Immature natural killer cell (primary cell): ENCODE measurements at regions not wholly inside any gene's neighbourhood (a gene's known extent, or its start where the extent isn't known, plus 50 kb on each side); places are given as distances from the start of the nearest gene placed in this dataset.

Experiments used
- DNase-seq, 3 donors: peaks; one replicate each; pipeline ENCODE4 v3.0.0; 2022; ENCODE audit warnings: mixed read lengths in 1 of 3
- H3K27ac Mint-ChIP-seq, 6 donors: one replicate each; pipeline ENCODE4 v1.8.0; 2020; ENCODE audit warnings: mixed read lengths in 6 of 6, mild to moderate bottlenecking in 5 of 6, inconsistent platforms in 4 of 6, moderate library complexity in 3 of 6
- H3K27me3 Mint-ChIP-seq, 3 donors: one replicate each; pipeline ENCODE4 v1.8.0; 2020 to 2021; ENCODE audit warnings: low read depth in 3 of 3, mild to moderate bottlenecking in 3 of 3, mixed read lengths in 3 of 3, moderate library complexity in 3 of 3, inconsistent platforms in 1 of 3
- H3K36me3 Mint-ChIP-seq, 3 donors: one replicate each; pipeline ENCODE4 v1.8.0; 2020; ENCODE audit warnings: mixed read lengths in 3 of 3, inconsistent platforms in 2 of 3, mild to moderate bottlenecking in 2 of 3
- H3K4me1 Mint-ChIP-seq, 2 donors: one replicate each; pipeline ENCODE4 v1.8.0; 2020; ENCODE audit warnings: inconsistent platforms in 2 of 2, mild to moderate bottlenecking in 2 of 2, mixed read lengths in 2 of 2, moderate library complexity in 1 of 2
- H3K4me3 Mint-ChIP-seq, 5 donors: one replicate each; pipeline ENCODE4 v1.8.0; 2020; ENCODE audit warnings: mild to moderate bottlenecking in 5 of 5, mixed read lengths in 5 of 5, inconsistent platforms in 3 of 5, moderate library complexity in 3 of 5
- H3K9me3 Mint-ChIP-seq, 6 donors: one replicate each; pipeline ENCODE4 v1.8.0; 2020; ENCODE audit warnings: mild to moderate bottlenecking in 6 of 6, mixed read lengths in 6 of 6, inconsistent platforms in 4 of 6, moderate library complexity in 3 of 6

DNA sequence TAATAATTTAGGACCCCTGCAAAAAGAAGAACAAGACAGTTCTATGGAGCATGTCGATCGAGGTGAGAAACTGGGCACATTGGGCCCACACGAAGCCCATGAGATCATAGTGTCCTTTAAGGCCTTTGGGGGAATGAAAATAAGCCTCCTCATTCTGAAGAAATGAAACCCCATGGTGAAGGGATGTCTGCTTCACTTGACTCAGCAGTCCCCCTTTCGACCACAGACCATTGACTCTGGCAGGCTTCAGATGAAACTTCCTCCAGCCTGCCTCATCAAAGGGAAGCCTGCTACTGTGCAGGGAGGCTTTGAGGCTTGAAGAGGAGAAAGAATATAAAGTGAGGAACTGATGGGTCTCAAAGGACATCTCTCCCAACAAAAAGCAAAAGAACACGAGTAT is 144.2 kb upstream of the FBXL4 start:
- no peak for DNase-seq
- H3K27ac Mint-ChIP-seq = no peak overlapping the region
- no peaks in the 10 kb centered on the region for H3K4me1 Mint-ChIP-seq
- peaks cover 0 to 2% (median 0%) of the 10 kb centered on the region in 6 donors for H3K9me3 Mint-ChIP-seq
- no peaks in the 10 kb centered on the region for H3K36me3 Mint-ChIP-seq
- H3K27me3 Mint-ChIP-seq = peaks cover 0 to 6% (median 4%) of the 10 kb centered on the region in 3 donors
- no peak overlapping the region for H3K4me3 Mint-ChIP-seq

DNA sequence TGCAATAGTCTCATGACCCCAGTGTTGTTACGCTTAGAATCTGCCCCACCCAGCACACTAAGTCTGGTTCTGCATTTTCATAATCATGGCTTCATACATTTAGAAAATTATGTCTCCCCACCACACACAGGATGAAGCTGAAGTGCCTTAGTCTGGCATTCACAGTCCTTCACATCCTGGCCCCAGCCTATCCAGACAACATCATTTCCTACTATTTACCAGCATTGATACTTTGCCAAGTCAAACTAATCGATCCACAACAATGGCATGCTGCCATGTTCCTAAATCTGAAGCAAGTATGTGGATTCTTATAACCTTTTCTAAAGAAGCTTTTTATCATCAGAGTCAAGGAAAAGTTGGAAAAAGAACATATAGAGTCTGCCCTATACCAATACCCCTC is 132.4 kb upstream of the FBXL4 start:
- Mint-ChIP-seq H3K9me3 (peaks cover 0 to 6% (median 2%) of the 10 kb centered on the region in 6 donors), H3K4me3 (no peak overlapping the region), H3K4me1 (no peaks in the 10 kb centered on the region), H3K27me3 (peaks cover 2% of the 10 kb centered on the region in 3 donors), H3K36me3 (no peaks in the 10 kb centered on the region), H3K27ac (no peak overlapping the region)
- DNase-seq = no peak

DNA sequence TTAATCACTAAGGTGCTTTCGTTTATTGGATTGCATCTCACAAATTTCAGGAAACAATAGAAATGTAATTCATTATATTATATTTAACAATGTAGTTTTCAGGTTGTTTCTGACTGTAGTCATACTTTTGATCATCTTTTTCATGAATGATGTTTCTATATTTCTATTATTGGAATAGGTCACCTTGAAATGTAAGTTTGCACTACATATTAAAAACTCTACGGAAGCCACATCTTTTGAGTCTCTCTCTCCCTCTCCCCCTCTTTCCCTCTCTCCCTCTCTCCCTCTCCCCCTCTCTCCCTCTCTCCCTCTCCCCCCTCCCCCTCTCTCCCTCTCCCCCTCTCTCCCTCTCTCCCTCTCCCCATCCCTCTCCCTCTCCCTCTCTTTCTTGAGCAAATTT is 131.3 kb upstream of the FBXL4 start:
- H3K27me3 Mint-ChIP-seq = peaks cover 2 to 3% (median 2%) of the 10 kb centered on the region in 3 donors
- no peak overlapping the region for H3K4me3 Mint-ChIP-seq
- no peaks in the 10 kb centered on the region for H3K36me3 Mint-ChIP-seq
- no peak overlapping the region for H3K27ac Mint-ChIP-seq
- H3K9me3 Mint-ChIP-seq = peaks cover 0 to 6% (median 3%) of the 10 kb centered on the region in 6 donors
- DNase-seq = no peak
- H3K4me1 Mint-ChIP-seq = no peaks in the 10 kb centered on the region

DNA sequence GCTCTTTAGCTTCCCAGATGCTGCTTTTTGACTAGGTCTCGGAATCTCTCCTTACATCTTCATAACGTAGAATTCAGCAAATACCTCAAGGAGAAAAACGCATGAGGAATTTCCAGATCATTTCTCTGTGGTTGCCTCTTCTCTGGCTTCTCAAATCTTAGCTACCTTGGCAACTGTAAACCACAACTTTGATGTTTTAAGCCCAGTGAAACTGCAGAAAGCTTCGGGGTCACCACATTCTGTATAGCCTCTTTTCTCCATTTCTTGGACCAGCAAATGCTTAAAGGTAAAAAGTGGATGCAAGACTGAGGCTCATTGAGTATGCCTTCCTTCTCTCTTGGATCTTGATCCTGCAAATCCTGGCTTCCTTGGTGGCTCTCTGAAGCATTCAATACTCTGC is 125.5 kb upstream of the FBXL4 start:
- peaks cover 0 to 6% (median 2%) of the 10 kb centered on the region in 6 donors for H3K9me3 Mint-ChIP-seq
- no peak overlapping the region for H3K4me3 Mint-ChIP-seq
- H3K27ac Mint-ChIP-seq = no peak overlapping the region
- H3K27me3 Mint-ChIP-seq = peaks cover 0 to 3% (median 2%) of the 10 kb centered on the region in 3 donors
- H3K4me1 Mint-ChIP-seq = no peaks in the 10 kb centered on the region
- no peaks in the 10 kb centered on the region for H3K36me3 Mint-ChIP-seq
- DNase-seq = no peak

DNA sequence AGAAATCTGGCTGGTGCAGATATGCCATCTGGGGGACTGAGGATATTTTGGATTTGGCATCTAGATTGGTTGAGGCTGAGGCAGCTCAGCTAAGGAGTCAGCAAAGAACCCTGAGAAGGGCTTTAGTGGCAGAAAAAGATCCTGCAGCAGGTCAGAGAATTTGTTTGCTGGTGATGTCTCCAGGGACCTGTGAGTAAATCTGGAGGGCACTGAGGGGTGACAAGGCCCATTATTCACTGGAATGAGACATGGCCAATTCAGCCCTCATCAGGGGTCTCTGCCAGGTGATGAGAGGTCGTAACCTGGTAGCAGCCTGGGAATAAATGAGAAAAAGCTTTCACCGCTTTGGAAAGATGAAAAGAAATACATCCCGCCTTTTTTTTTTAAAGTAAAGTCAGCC is 118.3 kb upstream of the FBXL4 start:
- H3K27ac Mint-ChIP-seq = no peak overlapping the region

DNA sequence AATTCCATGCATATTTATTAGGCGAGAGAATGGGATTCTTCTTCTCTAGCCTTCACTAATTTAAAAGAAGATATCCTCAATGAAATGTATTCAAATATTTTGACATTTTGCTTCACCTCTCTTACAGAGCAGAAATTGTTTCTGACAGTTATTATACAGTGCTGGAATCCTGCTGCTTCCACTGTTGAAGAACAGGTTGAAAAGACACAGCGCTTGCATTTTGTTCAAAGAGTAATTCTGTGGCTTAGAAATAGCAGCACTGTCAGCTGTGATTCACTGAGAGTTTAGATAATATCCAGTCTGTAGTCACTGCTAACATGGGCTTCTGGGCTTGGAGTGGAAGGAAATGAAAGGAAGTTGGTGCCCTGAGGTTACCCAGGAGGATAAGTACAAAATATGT is 117.1 kb upstream of the FBXL4 start:
- Mint-ChIP-seq H3K9me3 (peaks cover 0 to 3% (median 0%) of the 10 kb centered on the region in 6 donors), H3K36me3 (no peaks in the 10 kb centered on the region), H3K27me3 (peaks cover 0 to 2% (median 2%) of the 10 kb centered on the region in 3 donors), H3K4me1 (no peaks in the 10 kb centered on the region), H3K4me3 (no peak overlapping the region), H3K27ac (no peak overlapping the region)
- DNase-seq = no peak

More for the DNA sequence above, 118.3 kb upstream of the FBXL4 start:
- no peak for DNase-seq
- Mint-ChIP-seq H3K36me3 (no peaks in the 10 kb centered on the region), H3K4me3 (no peak overlapping the region), H3K4me1 (no peaks in the 10 kb centered on the region), H3K27me3 (peaks cover 0 to 2% (median 2%) of the 10 kb centered on the region in 3 donors), H3K9me3 (peaks cover 0 to 5% (median 0%) of the 10 kb centered on the region in 6 donors)

DNA sequence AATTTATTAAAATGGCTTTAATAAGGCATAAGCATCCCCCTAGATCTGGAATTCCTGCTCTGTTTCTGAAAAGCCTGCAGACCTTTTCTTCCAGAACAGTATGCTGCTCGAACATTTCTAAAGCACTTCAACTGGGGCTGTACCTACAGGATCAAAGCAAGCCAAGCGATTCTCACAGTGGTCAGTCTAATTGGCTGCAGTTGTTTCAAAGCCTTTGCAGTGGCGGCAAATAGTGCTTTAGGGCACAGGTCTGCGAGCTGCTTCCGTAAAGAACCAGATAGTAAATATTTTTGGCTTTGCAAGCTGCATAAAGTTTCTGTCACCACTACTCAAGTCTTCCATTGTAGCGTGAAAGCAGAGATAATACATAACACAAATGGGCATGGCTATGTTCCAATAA is 88.9 kb upstream of the FBXL4 start:
- Mint-ChIP-seq H3K27me3 (peaks cover 0 to 3% (median 0%) of the 10 kb centered on the region in 3 donors), H3K9me3 (peaks cover 0 to 13% (median 0%) of the 10 kb centered on the region in 6 donors), H3K27ac (no peak overlapping the region), H3K4me1 (no peaks in the 10 kb centered on the region), H3K4me3 (no peak overlapping the region), H3K36me3 (no peaks in the 10 kb centered on the region)
- DNase-seq = no peak

DNA sequence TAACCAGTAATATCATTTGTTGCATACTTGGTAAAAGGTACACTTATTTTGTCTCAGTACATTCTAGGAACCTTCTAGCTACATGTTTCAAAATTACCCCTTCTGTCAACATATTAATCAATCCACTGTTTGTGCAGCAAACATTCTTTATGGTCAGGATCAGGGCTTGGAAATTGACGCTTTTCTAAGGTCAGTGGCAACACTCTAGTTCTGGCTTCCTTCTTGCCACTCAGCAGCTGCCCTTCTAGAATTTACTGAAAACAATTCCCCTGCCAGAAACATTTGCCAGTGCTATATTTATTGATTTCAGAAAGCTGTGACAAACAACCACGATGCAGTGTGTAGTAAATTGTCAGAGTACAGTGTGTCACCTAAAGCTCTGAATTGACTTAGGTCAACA is 84.7 kb upstream of the FBXL4 start:
- no peak overlapping the region for H3K4me3 Mint-ChIP-seq
- peaks cover 0 to 7% (median 2%) of the 10 kb centered on the region in 6 donors for H3K9me3 Mint-ChIP-seq
- no peaks in the 10 kb centered on the region for H3K36me3 Mint-ChIP-seq
- H3K4me1 Mint-ChIP-seq = no peaks in the 10 kb centered on the region
- DNase-seq = no peak
- peaks cover 0 to 3% (median 0%) of the 10 kb centered on the region in 3 donors for H3K27me3 Mint-ChIP-seq
- no peak overlapping the region for H3K27ac Mint-ChIP-seq

DNA sequence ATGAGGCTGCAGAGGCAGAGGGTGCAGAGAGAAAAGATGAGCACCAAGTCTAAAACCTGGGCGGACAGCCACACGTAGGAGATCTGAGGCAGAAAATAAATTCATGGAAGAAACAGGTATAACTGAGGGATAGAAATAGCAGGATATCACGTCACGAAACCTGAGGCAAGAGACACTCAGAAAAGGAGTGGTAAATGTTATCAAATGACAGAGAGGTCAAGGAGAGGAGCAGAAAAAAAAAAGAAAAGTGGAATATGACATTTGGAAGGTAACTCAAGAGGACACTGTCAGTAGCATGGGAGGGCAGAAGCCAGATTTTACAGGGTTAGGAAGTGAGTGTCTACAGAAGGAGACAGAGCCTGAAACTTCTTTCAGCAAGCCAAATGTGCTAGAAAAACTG is 84.2 kb upstream of the FBXL4 start:
- H3K9me3 Mint-ChIP-seq = peaks cover 0 to 6% (median 2%) of the 10 kb centered on the region in 6 donors
- H3K4me1 Mint-ChIP-seq = no peaks in the 10 kb centered on the region
- H3K27me3 Mint-ChIP-seq = peaks cover 0 to 3% (median 0%) of the 10 kb centered on the region in 3 donors
- no peak for DNase-seq
- no peaks in the 10 kb centered on the region for H3K36me3 Mint-ChIP-seq
- H3K27ac Mint-ChIP-seq = no peak overlapping the region
- no peak overlapping the region for H3K4me3 Mint-ChIP-seq

DNA sequence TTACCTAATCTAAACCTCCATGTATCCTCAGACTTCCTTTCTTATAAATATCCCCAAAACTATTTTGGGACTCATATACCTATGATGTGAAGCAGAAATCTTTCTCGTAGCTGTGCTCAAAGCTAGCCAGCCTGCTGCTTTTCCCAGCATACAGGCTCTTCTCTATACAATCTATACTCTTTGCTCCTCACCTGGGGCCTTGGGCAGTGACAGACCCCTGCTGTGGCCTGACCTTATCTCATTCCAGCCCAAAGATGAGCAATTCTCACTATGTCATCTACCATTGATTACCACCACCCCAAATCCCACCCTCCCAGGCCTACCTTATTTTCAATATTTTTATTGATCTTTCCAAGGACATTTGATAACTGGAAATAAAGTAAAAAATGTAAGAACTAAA is 83.2 kb upstream of the FBXL4 start:
- peaks cover 0 to 9% (median 4%) of the 10 kb centered on the region in 6 donors for H3K9me3 Mint-ChIP-seq
- H3K4me3 Mint-ChIP-seq = no peak overlapping the region
- H3K36me3 Mint-ChIP-seq = no peaks in the 10 kb centered on the region
- no peak overlapping the region for H3K27ac Mint-ChIP-seq
- no peaks in the 10 kb centered on the region for H3K4me1 Mint-ChIP-seq
- DNase-seq = no peak
- peaks cover 0 to 5% (median under 1%) of the 10 kb centered on the region in 3 donors for H3K27me3 Mint-ChIP-seq

DNA sequence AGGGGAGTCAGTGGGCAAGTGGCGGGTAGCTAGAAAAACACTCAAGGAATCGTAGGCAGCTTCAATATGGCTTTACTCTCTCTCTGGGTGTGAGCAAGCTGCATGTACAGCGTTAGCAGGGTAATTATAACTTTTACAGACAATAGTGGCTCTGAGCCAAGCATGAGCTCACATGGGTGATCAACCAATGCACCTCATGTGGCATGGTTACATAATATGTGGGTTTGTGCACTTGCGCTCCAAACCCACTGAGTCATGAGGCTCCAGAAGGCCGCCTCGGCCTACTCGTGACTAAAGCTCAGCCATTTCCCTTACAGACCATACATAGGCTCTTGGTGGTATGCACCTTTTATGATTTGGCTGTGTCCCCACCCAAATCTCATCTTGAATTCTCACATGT is 78.4 kb upstream of the FBXL4 start:
- Mint-ChIP-seq H3K27me3 (peaks cover 2 to 5% (median 3%) of the 10 kb centered on the region in 3 donors), H3K4me3 (no peak overlapping the region), H3K27ac (no peak overlapping the region), H3K4me1 (no peaks in the 10 kb centered on the region), H3K9me3 (peaks cover 2 to 11% (median 6%) of the 10 kb centered on the region in 6 donors), H3K36me3 (no peaks in the 10 kb centered on the region)
- no peak for DNase-seq

DNA sequence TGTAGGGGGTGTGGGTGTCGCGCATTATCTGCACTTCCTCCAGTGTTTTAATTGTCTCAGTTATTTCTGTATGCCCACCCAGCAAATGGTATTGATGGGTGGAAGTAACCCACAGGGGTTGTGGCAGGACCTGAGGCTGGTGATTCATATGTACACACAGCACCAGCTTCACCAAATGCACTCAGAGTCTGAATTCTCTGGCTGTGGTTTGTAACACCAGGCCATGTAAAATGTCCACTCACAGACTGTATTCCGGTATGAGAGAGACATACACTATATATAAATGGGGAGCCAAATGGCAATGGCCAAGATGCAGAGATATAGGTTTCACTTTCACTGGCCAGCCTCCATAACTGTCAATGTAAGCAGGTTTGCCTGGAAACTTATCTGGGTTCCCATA is 76.3 kb upstream of the FBXL4 start:
- Mint-ChIP-seq H3K27me3 (peaks cover 3 to 8% (median 5%) of the 10 kb centered on the region in 3 donors), H3K36me3 (no peaks in the 10 kb centered on the region), H3K9me3 (peaks cover 2 to 11% (median 6%) of the 10 kb centered on the region in 6 donors), H3K27ac (no peak overlapping the region), H3K4me3 (no peak overlapping the region), H3K4me1 (no peaks in the 10 kb centered on the region)
- no peak for DNase-seq

DNA sequence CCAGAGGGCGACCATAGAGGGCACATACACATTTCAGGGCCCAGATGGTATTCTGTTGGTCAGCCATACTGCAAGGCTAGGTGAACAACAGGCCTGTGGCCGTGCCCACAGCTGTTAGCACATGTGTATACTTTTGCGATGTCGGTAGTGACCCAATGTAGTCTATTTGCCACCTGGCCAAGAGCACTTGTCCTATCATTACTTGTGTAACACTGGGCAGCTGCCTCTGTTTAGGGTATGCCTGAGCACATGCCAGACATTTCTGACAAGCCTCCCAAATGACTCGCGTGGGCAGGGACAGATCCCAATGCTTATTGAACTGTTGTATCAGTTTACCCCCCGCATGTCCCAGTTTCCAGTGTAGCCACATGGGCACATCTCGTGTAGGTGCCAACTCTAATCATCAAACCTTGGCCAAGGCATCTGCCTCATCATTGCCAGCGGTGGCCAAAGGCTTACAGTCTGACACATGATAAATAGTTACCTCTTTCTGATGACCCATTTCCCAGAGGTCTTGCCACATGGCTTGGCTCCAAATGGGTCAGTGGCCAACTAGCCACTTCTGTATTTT is 74.4 kb upstream of the FBXL4 start:
- H3K27me3 Mint-ChIP-seq = peaks cover 5 to 12% (median 6%) of the 10 kb centered on the region in 3 donors
- H3K4me1 Mint-ChIP-seq = no peaks in the 10 kb centered on the region
- no peaks in the 10 kb centered on the region for H3K36me3 Mint-ChIP-seq
- DNase-seq = no peak
- no peak overlapping the region for H3K4me3 Mint-ChIP-seq
- no peak overlapping the region for H3K27ac Mint-ChIP-seq
- H3K9me3 Mint-ChIP-seq = peaks cover 0 to 11% (median 2%) of the 10 kb centered on the region in 6 donors

DNA sequence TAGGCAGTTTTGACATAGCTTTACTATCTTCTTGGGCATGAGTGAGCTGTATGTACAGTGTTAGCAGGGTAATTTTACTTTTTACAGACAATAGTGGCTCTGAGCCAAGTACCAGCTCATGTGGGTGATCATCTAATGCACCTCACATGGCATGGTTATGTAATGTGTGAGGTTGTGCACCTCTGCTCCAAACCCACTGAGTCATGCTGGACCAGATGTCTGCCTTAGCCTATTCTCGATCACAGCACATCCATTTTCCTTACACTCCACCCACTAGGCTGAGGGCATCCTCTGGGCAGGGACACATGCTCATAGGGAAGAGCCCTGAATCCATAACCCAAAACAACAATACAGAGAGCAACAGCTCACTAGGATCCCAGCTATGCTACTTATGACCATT is 71.6 kb upstream of the FBXL4 start:
- Mint-ChIP-seq H3K27me3 (peaks cover 4 to 10% (median 4%) of the 10 kb centered on the region in 3 donors), H3K9me3 (no peaks in the 10 kb centered on the region), H3K36me3 (no peaks in the 10 kb centered on the region), H3K27ac (no peak overlapping the region), H3K4me3 (no peak overlapping the region), H3K4me1 (no peaks in the 10 kb centered on the region)
- DNase-seq = no peak

DNA sequence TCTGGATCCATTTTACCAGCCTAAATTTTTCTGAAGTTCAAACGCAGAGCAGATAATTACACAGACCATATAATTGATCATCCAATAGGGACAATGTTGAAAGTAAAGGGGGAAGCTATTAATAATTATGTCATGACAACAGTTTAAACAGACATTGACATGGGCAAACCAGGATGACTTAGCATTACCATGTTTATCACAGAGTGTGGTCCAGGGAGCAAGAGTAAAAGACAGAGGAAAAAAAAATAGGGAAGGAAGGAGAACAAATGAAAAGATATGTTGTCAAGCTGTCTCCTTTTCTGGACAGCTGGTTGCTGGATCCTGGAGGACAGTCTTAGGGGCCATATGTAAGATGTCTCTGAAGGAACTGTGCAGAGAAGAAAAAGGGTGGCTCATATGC is 69.4 kb upstream of the FBXL4 start:
- Mint-ChIP-seq H3K4me1 (no peaks in the 10 kb centered on the region), H3K27me3 (peaks cover 2 to 10% (median 4%) of the 10 kb centered on the region in 3 donors), H3K4me3 (no peak overlapping the region), H3K36me3 (no peaks in the 10 kb centered on the region), H3K9me3 (no peaks in the 10 kb centered on the region), H3K27ac (no peak overlapping the region)
- no peak for DNase-seq
